ENCODE measurements at regions not wholly inside any gene's neighbourhood (a gene's known extent, or its start where the extent isn't known, plus 50 kb on each side); places are given as distances from the start of the nearest gene placed in this dataset.

DNA sequence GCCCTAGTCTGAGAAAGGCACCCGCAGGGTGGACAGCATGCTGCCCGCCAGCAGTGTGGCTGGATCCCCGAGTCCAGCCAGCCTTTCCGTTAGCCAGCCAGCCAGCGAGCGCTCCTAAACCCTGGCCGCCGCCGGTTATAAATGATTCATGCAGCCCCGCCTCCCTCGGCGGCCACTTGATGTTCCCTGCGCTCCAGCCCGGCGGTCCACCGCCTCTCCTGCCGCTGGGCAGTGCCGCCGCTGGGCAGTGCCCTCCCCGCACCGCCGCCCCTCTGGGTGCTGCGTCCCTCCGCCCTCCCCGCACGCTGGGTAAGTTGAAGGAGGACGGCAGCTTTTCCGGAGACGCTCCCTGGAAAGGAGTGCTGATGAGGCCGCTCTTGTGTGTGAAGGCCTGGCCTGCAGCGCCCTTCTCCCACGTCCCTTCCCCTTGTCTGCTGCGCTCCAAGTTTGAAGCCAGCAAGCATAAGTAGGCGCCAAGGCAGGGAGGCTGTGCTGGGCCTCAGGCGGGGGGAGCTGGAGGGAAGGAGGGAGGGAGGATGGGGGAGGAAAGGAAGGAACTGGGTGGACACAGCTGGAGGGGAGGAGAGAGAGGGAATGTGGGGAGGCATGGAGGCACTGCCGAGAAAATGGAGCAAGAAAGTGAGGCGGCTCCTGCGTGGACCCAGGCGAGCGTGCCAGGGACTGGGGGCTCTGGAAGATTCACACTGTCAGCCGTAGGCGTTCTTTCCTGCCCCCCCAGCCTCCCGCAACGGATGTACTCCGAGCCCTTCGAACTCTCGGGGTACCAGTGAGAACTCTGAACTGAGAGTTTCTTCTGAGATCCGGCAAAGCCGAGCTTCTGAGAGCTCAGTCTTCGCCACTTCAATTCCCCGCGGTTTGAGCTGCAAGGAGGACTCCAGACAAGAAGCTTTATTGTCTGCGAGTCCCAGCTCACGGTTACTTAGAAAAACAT, 131.9 kb downstream of the GLI2 start:
- DNase-seq = no peak

DNA sequence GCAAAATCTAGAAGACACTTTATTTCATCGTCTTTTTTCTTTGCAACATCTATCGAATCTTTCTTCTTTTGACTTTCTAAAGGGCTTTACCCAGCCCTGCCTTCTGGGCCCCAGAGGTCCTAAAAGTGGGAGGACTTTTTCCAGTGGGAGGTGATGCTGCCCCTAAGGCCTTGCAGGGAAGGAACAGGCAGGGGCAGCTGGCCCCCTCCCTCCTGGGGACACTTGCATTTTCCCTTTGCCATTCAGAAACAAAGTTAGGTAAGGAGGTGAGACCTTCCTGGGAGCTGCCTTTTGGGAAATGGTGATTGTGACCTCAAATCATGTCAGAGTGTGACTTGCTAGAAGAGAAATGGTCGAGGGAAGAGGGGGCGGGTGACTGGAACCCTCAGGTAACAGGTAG, 132.7 kb downstream of the GLI2 start:
- DNase-seq = no peak

- DNase-seq = no peak
These were observed 133.5 kb downstream of the GLI2 start for GRCh38 chr2:120869036-120869729.

- DNase-seq = no peak
These were observed 134.2 kb downstream of the GLI2 start for GRCh38 chr2:120869730-120870466.

DNA sequence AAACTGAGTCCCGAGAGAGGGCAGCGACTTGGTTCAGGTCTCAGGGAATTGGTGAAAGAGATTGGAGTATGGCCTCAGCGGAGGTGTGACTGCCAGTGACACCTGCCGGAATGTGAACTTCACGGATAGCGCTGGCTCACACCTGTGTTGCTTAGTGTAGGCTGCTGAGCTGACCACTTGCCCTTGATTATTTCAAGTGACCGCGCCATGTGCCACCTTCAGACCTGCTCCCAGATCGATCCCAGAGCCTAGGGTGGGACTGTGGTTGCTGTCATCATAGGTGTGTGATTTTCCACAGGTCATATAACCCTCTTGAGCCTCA, 134.8 kb downstream of the GLI2 start:
- no peak for DNase-seq

DNA sequence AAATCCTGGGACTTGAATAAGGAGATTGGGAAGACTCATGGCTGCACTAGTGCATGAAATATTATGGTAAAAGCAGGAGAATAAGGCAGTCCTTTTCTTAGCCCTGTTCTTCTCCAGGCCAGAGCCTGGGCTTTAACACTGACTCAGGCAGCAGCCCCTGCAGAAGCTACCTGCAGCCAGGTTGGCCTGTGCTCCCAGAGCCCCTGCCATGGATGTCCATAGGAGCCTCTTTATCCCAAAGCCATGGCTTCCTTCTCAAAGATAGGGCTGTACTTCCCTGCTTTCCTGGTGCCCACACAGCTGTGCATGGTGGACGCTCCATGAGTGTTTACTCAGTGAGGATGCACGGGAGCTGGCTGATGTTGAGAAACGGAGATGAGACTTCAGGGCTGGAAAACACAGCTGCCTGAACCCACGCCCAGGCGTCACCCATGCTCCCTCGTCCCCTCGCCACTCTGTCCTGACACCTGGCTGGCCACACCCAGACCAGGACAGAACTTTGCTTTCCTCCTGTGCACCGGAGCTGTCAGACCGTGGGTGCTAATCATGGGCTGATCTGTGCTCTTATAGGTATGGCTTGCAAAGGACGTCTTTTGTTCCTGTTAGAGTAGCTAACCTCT, 135.5 kb downstream of the GLI2 start:
- DNase-seq = no peak

- no peak for DNase-seq
These were observed 136.4 kb downstream of the GLI2 start for GRCh38 chr2:120871881-120872620.

GRCh38 chr2:120873958-120874887, 138.6 kb downstream of the GLI2 start:
- DNase-seq = no peak

GRCh38 chr2:120874888-120875275, 139.2 kb downstream of the GLI2 start:
- no peak for DNase-seq

DNA sequence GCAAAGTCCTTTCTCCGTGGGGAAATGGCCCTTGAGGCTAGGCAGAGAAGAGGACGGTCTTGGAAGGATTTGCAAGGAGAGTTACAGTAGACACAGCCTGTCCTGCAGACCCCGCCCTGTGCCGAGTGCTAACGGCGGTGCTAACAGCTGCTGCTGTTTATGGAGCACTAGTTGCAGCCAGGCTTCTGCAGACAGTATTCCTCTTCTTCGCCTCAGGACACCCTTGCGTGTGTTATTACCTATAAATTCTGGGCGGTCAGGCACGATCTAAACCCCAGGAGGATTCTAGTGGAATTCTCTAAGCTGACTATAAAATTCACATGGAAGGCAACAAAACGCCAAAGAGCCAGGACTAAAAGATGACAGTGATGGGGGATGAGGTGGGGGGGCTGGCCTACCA, 139.8 kb downstream of the GLI2 start:
- DNase-seq = no peak

DNA sequence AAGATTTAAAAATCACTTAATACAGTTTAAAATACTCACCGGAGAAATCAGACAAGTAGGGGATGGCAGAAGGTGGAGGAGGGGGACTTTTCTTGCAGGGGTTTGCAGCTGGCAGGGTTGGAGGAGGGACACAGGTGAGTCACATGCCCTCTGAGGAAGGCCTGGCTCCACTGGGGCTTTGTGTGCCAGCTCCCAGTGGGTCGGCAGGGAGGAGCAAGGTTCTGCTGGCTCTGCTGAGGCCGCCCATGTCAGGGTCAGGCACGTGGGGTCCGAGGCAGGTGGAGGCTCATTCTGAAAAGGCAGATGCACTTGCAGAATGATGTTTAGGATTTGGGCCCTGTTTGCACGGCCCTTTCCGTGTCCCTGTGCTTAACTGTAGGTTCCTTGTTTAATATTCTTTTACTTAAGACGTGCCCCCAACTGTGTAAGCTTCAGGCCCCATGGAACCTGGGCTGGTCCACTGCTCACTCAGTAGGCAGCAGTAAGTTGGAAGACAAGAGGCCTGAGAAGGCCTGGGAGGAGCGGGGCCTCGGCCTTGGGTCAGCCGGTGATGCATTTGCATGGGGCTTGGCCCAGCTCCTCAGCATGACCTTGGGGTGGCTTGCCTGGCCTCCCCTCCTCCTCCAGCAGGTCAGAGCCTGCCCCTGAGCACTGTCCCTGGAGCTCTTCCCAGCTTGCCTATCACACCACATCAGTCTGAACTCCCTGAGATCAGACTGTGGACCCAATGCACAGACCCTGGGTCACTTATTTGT, 141.0 kb downstream of the GLI2 start:
- DNase-seq = no peak

DNA sequence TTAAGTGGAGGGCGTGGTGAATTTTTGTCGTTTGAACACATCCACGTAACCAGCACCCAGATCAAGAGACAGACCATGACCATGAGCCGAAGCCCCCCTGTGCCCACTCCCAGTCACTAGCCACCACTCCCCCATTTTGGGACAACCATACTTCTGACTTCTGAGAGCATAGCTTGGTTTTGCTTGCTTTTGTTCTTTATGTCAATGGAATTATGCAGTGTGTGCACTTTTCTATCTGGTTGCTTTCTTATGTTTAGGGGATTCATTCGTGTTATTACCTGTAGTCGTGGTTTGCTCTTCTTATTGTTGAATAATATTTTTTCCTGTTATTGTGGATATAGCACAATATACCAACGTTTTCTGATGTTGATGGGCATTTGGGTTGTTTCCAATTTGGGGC, 141.7 kb downstream of the GLI2 start:
- no peak for DNase-seq

DNA sequence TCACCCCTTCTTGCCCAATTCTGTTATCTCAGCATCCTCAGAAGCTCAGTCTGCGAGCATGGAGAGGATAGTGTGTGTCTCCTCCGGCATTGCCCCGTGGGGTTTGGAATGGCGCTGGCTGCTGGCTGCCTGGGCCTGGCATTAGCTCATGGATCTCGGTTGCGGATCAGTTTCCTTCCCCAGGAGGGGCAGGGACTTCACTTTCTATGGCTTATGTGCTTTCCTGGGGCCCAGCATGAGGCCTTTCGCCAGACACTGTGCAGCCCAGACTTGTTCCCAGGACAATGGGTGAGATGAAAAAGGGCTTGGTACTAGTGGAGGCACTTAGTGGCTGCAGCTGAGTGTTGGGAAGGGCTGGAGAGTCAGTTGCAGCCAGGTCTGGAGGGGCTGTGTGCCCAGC, 143.3 kb downstream of the GLI2 start:
- no peak for DNase-seq

DNA sequence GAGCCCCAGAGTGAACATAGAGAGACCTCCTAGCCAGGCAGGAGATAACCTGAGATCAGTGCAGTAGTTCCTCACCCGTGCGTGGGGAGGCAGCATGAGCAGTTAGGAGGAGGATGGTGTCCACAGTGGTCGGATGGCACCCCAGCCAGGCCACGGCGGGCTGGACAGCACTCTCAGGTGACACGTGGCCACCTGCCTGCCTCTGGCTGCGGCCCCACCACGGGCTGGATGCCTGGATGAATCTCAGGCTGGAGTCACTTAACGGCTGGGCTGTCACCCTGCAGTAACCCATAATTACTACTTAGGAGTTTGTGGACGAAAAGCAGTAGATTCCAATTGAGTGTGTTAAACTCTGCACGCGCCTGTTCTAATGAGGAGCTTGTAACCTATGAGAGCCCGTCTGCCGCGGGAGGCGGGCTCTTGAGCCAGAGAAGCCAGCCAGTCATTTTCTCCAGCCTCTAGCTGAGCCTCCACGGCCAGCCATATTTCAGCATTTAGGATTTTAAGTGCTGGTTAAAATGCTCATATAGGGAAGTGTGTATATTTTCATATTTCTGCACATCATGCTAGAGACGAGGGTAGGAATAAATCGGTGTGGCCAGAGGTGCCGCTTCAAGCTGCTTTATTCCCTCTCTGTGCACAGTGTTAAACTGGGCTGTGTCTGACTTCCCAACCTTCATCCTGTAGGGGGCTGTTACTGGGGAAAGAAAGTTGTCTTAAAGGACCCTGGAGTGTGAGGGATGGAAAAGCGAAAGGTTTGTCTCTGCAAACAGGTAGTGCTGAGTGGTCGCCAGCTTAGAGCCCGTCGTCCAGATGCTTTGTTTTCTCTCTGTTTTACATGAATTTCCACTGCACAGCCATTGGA, 144.0 kb downstream of the GLI2 start:
- no peak for DNase-seq

- DNase-seq = no peak
These were observed 144.7 kb downstream of the GLI2 start for GRCh38 chr2:120880381-120880780.

DNA sequence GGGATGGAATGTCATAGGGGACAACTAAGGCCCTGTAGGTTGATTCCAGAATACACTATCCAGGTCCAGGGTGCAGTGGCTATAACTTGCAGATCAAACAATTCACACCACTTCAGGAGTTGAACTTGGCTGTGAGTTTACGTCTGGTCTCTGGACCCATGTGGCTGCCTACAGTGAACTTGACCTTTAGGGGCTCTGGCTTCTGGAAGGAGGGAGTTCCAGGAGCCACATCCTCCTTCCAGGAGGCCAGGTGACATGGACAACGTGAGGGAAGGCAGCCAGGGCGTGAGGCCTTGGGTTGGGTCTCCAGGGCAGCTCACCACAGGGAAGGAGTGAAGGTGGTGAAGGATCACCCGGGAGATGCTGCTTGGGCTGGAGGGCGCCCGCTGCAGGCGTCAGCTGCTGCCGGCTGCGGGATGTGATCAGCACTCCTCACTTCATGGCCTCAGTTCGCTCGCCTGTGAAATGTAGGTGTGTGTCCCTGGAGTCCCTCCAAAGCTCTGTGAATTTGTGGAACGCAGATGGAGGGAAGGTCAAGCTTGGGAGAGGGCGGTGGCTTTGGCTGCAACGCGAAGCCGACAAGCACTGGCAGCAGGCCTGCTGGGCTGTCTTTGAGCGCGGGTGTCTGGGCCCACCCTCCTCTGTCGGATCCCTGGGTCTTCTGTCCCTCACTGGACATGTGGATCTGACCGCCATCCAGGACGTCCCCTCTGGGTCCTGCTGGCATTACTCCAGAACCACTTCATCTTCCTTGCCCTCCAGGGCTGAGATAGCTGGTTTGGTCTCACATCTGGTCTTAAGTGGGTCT, 146.5 kb downstream of the GLI2 start:
- no peak for DNase-seq

DNA sequence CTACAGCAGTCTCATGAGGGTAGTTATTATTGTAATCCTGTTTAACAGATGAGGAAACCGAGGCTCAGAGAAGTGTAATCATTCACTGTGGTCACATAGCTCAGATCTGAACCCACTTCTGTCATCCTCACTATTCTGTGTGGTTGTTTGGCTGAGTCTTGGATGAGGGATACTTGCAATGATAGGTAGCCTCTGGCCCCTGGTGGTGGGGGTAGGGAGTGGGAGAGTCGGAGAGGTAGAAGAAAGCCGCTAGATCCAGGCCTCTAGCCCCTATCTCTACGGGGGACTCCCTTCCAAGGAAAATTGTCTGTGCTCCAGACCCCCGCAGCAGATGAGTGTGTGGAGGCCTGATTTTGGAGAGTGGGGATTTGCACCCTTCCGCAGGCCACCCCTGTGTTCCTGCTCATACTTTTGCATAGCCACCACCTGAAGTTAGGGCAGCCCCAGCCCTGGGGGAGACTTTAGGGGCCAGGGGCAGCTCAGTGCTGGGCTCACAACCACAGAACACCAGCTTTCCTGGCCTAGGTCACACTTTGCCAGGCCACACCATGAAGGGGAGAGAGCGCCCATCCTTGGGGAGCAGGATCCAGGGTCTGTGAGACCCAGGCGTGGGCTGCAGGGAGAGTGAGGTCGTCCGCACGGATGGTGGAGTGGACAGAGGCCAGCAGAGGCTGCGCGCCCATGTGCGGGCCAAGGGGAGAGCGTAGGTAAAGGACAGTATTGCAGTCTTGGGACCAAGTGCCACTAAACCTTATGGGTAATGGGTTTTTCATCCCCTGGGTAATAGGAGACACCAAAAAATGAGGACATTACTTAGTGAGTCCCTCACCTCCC, 148.2 kb downstream of the GLI2 start:
- DNase-seq = no peak
